GM21367 (cell line): ENCODE measurements at regions not wholly inside any gene's neighbourhood (a gene's known extent, or its start where the extent isn't known, plus 50 kb on each side); places are given as distances from the start of the nearest gene placed in this dataset.

ENCODE experiments used
- ATAC-seq: cut with Tn5 transposase; IDR thresholded peaks from one replicate; pipeline ENCODE4 v1.9.1; 2021; ENCODE audit not compliant: unreplicated experiment

DNA sequence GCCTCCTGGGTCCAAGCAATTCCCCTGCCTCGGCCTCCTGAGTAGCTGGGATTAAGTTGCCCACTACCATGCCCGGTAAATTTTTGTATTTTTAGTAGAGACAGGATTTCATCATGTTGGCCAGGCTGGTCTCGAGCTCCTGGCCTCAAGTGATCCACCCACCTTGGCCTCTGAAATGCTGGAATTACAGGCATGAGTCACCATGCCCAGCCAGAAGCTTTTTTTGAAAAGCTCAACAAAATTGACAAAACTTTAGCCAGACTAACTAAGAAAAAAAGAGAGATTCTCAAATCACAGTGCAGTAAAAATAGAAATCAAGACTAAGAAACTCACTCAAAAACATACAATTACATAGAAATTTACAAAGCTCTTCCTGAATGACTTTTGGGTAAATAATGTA lies 420.6 kb downstream of the COL12A1 start:
- ATAC-seq = no peak

DNA sequence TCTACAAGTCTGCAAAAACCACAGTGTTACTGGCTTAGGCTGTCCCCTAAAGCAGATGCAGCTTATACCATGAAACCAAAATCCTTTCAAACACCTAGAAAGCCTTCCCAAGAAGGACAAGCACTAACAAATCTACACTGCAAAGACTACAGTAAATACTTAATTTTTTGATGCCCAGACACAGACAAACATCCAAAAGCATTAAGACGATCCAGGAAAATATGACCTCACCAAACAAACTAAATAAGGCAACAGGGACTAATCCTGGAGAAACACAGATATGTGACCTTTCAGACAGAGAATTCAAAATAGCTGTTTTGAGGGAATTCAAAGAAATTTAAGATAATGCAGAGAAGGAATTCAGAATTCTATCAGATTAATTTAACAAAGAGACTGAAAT lies 423.5 kb downstream of the COL12A1 start:
- ATAC-seq = no peak

DNA sequence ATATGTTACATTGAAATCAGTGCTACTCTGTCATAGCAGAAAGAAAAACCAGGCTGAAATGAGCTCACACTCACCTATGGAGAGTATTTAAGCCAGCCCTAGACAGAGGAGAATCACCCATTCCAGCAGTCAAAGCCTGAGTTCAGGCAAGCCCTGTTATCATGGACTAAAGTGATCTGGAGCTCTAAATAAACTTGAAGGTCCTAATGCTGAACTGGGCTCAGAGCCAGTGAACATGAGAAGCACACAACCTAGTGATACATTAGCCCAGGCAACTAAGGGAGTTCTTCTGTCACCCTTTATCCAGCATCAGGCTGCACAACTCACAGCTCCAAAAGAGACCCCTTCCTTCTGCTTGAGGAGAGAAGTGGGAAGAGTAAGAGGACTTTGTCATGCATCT lies 425.0 kb downstream of the COL12A1 start:
- ATAC-seq = no peak

DNA sequence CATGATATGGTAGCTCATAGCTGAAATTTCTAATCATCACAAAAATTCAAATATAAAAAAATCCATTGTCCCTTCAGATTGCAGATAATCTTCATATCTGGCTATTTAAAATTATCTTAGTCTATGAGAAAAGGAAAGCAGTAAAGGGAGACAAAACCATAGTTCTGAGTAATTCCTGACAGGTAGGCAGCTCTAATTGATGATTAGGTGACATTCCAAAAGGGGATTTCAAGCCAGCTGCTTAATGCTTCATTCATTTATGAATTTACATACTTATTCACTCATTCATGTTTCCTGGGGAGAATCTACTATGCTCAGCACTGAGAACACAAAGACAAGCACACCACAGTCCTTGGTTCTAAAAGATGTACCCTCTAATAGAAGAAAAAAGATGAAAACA lies 437.1 kb downstream of the COL12A1 start:
- no peak for ATAC-seq

DNA sequence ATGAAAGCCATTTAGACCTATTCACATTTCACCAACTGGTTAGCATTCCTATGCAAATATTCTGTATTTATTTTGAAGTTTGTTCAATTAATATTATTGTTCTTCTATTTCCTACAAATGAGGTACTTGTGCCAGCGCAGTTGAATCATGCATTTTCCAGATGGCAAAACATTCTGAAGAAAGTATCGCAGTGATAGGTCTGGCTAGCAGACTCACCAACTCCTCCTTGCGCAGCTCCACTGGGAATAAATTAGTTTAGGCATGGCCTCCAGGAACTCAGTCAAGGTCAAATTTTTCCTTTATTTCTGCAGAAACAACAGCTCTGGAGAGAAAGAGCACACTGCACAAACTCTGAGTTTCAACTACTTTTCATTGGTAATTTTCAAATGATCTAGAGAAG lies 437.7 kb downstream of the COL12A1 start:
- ATAC-seq = no peak

DNA sequence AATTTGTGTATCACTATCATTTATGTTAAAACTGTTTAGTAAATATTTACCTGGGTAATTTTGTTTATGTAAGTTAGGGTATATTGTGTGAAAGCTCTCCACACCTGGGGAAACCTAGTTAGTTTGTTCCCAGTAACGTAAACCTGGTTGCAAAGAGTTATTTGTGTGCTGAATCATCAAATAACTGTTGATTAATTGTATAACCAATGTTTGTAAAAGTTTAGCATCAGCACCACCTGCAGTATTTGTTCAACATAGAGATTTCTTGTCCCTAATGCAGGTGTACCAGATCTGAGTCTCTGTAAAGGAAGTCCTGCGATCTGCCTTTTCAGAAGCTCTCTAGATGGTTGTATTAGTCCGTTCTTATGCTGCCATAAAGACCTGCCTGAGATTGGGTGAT lies 440.4 kb downstream of the COL12A1 start:
- no peak for ATAC-seq

DNA sequence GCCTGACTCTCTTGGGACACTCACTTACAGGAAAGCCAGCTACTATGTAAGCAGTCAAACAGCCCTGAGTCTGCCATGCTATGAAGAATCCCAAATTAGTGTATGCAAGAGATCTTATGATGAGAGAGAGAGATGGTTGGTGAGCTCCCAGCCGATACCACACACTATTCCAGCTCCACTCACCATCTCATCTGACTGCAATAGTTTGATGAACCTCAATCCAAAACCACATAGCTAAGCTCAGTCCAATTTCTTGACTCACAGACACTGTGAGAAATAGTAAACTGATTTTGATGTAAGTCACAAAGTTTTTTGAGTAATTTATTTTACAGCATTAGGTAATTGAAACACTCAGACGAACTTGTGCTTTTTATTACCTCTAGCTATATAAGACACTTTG lies 441.4 kb downstream of the COL12A1 start:
- no peak for ATAC-seq

DNA sequence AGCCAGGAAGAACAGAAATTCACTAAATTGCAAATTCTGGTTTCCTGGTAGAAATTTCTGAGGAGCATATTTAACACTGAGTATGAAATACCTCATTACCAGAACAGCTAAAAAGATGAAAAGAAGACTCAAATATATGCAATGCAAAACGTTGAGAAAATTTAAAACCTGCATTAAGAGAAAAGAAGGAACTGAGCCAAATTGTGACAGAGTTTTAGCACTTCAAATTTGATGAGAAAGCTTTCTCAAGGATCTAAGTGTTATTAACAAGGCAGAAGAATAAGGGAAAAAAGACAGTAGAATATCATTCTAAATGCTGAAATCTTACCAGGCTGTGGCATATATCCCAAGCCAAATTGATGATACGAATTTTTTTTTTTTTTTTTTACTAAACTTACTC lies 443.0 kb downstream of the COL12A1 start:
- ATAC-seq = no peak

DNA sequence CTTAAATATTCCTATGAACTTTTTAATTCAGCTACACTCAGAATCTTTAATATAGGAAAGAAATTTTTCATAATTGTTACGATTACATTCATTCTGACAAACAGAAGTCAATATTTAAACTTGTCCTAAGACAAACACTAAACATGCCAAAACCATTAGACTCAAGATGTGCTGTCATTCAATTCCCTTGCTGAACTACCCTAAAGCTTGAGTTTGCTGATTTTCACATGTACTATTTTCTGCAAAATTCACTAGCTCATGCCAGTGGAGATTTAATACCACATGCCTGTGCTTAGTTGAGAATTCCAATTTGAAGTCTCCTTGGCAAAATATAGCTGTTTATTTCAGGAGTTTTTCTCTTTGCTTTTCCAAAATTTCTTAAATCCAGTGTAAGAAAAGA lies 448.0 kb downstream of the COL12A1 start:
- ATAC-seq = no peak

DNA sequence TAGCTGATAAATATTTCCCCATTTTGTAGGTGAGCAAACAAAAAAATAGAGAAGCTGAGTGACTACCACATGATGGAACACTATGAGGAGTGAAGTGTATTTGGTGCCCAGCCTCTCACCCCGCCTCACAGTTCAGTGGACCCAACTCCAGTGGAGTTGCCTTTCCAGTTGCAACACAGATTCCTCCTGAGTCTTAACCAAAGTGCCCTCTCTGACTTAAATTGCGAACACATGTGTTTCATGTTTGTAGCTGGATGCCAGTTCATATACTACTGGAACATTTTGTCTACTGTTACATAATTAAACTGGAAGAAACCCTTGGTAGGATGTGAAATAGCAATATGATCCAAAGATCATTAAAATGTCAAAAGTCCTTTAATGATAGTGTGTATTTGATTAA lies 448.9 kb downstream of the COL12A1 start:
- ATAC-seq = no peak

DNA sequence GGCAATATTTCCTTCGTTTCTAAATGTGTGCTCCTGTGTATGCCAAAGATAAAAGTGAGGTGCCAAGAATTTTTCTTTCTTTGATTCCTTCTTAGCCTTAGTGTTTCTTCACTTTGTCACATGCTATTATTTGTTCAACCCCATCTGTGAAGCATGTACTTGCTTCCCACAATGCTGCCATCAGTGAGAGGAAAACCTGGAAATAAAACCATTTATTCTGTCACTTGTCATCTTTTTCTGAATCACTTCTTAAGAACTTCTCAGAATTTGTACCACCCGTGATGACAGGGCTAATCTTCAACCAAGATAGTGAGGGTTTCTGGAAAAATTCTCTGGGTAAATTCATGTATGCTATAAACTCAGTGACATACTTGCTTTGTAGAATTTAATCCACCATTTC lies 450.1 kb downstream of the COL12A1 start:
- ATAC-seq = no peak

DNA sequence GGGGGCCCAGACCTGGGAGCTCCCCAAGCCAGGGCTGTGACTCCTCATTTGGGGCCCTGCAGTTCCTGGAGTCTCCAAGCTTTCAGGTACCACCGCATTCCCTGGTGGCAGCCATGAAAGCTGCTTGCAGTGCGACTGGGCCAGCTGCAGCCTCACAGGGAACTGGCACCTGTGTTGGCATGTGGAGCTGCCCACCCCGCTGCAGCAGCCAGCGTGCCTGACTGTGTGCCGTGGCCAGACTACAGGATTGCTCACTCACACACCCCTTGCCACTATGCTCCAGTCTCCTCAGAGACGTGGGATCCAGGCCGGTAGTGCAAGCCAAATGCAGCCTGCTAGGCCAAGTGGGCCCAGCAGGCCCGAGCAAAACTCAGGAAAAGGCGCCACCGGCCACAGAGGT lies 450.7 kb downstream of the COL12A1 start:
- ATAC-seq = no peak

DNA sequence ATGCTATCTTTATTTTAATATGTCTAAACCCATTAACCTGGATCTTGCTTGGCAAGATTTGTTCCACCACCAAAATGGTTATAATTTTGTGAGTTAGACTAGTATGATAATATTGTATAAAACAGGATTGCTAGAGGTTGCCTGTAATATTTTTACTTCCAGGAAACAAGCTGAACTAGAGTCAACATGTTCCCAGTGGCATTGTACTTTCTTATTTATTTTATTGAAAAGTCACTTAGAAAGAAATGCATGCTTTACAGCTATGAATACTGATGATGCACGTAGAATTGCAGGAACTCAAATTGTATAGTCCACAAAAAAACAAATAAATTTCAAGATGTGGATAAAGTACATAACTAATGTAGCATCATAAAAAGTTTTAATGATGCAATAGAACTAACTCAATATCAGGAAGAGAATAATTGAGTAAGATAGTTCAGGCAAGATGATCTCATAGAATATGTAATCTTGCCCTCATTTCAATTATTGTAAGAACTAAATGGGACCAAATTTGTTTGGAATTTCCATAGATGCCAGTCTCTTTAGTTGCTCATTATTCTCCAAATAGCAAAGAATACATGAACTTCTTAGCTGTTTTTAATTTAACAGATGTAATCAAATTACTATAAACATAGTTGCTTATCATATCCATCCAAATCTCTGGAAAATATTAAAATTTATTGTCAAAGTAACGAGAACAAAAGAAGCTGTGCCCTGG lies 451.8 kb downstream of the COL12A1 start:
- ATAC-seq = no peak

DNA sequence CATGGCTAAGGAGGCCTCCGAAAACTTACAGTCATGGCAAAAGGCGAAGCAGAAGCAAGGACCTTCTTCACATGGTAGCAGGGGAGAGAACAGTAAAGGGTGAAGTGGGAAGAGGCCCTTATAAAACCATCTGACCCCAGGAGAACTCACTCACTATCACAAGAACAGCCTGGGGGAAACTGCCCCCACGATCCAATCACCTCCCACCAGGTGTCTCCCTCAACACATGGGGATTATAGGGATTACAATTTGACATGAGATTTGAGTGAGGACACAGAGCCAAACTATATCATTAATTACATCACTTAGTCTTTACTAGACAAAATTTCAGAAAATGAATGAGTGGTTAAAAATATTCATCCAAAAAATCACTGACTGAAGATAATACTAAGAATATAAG lies 453.6 kb downstream of the COL12A1 start:
- no peak for ATAC-seq

DNA sequence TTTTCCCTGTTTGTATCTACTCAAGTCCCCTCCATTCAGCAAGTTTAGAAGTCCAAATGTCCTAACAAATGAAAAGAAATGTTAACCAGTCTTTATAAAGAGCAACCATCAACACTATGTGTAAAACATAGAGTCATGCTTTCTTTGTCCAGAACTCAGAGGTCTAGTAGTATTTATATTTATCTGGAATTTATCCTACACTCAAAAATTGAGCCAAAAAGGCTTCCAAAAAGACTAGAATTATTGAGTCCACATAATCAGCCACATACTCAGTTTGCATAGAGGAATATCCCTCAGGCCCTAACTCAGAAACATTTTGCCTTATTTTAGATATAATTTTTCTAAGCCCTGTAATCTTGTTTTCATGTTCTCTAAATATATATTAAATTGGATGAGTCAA lies 455.0 kb downstream of the COL12A1 start:
- no peak for ATAC-seq

DNA sequence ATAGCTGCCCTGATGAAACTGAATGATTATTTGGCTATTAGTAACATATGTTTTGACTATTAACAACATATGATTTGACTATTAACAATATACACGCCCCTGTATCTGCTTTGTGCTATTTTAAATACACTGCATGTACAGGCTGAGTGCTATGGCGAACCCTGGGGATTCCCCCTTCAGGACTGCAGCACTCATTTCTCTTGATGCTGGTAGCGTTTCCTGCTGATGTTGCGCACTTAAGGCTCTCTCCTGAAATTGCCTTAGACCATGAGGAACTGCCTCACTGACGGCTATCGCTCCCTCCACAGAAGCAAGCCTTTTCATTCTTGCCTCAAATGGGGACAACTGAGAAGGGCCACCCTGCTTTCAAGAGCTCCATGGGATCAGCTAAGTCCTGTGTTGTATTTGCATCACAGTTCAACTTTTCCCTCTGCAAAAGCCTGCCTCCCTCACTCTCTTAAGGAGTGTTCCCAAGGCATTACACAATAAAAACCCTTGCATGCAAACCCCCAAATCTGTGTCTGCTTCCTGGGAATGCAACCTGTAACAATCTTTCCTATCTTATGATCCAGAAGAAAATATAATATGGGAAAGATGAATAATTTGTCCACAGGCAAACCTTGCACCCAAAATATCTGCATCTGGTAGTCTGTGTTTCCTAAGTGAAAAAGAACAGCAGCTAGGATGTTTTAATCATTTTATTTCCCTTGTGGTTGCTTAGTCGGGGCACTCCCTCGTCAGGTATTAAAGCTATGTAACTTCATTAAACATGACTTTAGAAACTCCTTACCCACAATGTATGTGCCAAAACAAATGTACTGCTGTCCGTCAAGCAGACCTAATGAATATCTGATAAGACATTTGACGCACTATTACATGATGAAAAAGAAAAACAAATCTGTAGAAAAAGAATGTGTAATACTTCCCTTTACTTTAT lies 456.4 kb downstream of the COL12A1 start:
- ATAC-seq = no peak

DNA sequence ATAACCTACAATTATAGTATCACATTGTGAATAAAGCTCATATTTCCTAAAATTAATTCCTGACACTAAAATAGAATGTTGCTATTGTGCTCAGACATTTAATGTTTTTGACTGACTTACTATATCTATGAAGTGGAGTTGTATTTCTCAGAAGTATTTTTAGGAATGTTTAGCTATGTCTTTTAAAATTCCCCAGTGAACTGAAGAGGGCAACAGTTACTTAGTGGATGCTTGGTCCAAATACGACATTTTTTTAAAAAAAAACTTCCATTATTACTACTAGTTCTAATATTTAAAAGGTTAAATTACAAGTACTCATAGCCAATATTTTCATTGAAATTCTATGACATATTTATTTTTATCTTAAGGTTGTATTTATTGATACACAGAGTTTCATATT lies 460.2 kb downstream of the COL12A1 start:
- ATAC-seq = no peak

DNA sequence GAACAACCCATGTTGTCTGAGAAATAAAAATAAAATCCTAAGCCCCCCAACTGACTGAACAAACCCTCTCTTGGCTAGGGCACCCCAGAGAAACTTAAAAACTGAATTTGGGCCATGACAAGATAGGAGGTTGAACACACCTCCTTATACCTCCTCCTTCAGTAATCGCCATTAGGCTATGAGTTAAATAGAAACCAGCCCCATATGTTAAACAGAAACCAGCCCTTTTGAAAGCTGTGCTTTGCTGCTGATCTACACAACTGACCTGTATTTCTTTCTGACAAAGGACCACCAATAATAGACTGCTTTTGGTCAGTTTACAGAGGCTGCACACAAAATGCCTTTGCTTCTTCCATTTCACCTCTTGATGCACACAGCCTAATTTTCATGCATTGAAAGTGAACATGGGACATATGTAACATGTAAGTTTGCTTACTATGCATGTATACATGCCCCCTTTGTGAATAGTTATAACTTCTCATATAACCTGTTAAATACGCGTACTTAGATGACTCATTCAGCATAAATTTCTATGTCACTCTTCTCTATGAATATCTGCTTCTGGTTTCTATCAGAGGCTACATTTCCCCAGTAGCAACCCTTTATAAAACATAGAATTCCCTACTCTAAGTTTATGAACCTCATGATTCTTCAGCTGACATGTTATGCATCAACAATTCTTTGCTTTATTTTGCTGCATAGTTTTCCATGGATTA lies 462.9 kb downstream of the COL12A1 start:
- ATAC-seq = no peak

DNA sequence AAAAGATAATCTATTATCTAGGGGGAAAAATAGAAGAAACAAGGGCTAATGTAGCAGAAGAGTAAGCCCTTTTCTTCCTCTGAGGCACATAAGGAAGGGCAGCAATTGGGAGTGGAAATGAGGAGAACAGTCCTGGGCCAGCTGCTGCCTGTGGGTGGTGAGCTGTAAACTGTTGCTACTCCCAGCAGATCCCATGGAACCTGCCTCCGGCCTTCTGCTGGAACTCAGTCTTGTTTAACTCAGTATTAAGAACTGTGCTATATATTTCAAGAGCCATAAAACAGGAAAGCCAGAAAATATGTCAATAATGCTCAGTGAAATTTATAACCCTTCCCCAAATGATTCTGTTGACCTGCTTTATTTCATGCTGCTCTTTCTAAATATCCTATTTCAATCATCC lies 464.2 kb downstream of the COL12A1 start:
- ATAC-seq = no peak

DNA sequence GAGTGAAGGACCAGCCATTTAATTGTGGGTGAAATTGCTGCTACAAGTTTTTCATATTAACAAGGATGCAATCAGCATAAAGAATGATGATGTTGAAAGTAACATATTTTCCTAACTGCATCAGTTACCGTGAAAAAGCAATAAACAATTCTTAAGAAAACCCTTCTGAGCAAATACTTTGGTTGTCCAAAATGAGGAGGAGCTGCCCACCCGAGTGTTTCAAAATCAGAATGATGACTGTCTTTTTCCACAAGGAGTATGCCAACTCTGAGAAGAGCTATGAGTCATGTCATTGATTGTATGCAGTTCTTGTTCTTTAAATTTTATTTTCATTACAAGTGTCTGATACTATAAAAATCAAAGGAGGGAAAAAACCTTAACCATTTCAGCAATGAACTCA lies 470.5 kb downstream of the COL12A1 start:
- no peak for ATAC-seq

DNA sequence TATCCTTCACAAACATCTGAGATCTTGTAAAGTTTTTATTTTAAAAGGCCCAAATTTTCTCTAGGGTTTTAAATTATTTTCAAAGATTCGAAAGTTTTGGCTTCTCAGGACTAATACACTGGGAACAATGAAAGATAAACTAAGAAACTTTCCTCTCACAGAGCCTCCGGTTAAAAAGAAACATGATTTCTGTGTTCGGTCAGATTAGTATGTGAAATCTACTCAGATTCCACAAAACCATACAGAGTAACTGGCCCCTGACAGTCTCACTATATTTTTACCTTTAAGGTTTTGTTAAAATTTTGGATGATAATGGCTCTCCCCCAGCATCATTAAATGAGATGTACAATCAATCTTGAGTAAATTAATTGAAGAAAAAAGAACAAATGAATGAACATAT lies 471.0 kb downstream of the COL12A1 start:
- no peak for ATAC-seq
